IMR-90 (cell line): ENCODE measurements at regions not wholly inside any gene's neighbourhood (a gene's known extent, or its start where the extent isn't known, plus 50 kb on each side); places are given as distances from the start of the nearest gene placed in this dataset.

Experiments used
- ATAC-seq: fragments of 200-7000 bp; cut with Tn5 transposase; 2 replicates; pipeline ENCODE4 v1.9.1; 2020; ENCODE audit warnings: low read depth, mild to moderate bottlenecking, moderate library complexity
- BruUV-seq: library from RNA; stranded (reverse); fragments of 400-500 nt; replicated peaks from 2 replicates; lab custom pipeline; 2021; lab: Mats Ljungman, UMichigan
- CTCF ChIA-PET: fragments of 300-600 bp; formaldehyde crosslinking; extraction: SDS; loops from one replicate; lab custom pipeline; 2021; ENCODE audit warnings: antibody characterized with exemption; lab: Yijun Ruan, JAX
- POLR2A ChIA-PET: fragments of 300-600 bp; sonication (Branson Sonifier 250); formaldehyde crosslinking; loops from one replicate; lab custom pipeline; 2022; ENCODE audit warnings: antibody characterized with exemption; ENCODE audit not compliant: unreplicated experiment; lab: Charles Lee
- DNase-seq: peaks from one replicate; pipeline ENCODE4 v3.0.0; 2013
- H2AFZ ChIP-seq: replicated peaks from 2 replicates; pipeline ENCODE3; 2013; ENCODE audit warnings: low read length, mild to moderate bottlenecking; ENCODE audit not compliant: poor library complexity
- H2AK5ac ChIP-seq: 2 replicates; pipeline ENCODE4 v1.6.1; 2013; ENCODE audit warnings: low read depth, low read length, inconsistent platforms
- H2AK9ac ChIP-seq: replicated peaks from 2 replicates; pipeline ENCODE3; 2013; ENCODE audit warnings: mild to moderate bottlenecking, low read depth, low read length, moderate library complexity; ENCODE audit not compliant: poor library complexity
- H2BK120ac ChIP-seq: 2 replicates; pipeline ENCODE4 v1.6.1; 2013; ENCODE audit warnings: low read depth, low read length, inconsistent platforms
- H2BK15ac ChIP-seq: 3 replicates; pipeline ENCODE4 v1.6.1; 2013; ENCODE audit warnings: low read depth, low read length, inconsistent platforms
- H2BK20ac ChIP-seq: 2 replicates; pipeline ENCODE4 v1.6.1; 2013; ENCODE audit warnings: low read depth, mild to moderate bottlenecking, inconsistent platforms, low read length, moderate library complexity
- H2BK5ac ChIP-seq: 2 replicates; pipeline ENCODE4 v1.6.1; 2013; ENCODE audit warnings: mild to moderate bottlenecking, low read depth, low read length, inconsistent platforms; ENCODE audit not compliant: poor library complexity, severe bottlenecking
- H3K14ac ChIP-seq: replicated peaks from 2 replicates; pipeline ENCODE4 v1.6.1; 2013; ENCODE audit warnings: low read depth, low read length, inconsistent platforms
- H3K18ac ChIP-seq: 2 replicates; pipeline ENCODE4 v1.6.1; 2013; ENCODE audit warnings: low read depth, low read length, control low read depth
- H3K23ac ChIP-seq: 2 replicates; pipeline ENCODE4 v1.6.1; 2013; ENCODE audit warnings: low read depth, low read length, inconsistent platforms
- H3K27ac ChIP-seq: 2 replicates; pipeline ENCODE4 v1.5.1; 2013; ENCODE audit warnings: mild to moderate bottlenecking, control low read depth, low read length; ENCODE audit not compliant: insufficient read depth
- H3K27me3 ChIP-seq: 2 replicates; pipeline ENCODE4 v1.6.1; 2013; ENCODE audit warnings: low read length; ENCODE audit not compliant: control insufficient read depth, insufficient read depth
- H3K36me3 ChIP-seq: 2 replicates; pipeline ENCODE4 v1.6.1; 2013; ENCODE audit warnings: low read length, mixed read lengths; ENCODE audit not compliant: control insufficient read depth, insufficient read depth
- H3K4ac ChIP-seq: 2 replicates; pipeline ENCODE4 v1.6.1; 2013; ENCODE audit warnings: low read depth, low read length, inconsistent platforms
- H3K4me1 ChIP-seq: 2 replicates; pipeline ENCODE4 v1.6.1; 2013; ENCODE audit warnings: low read length, mixed read lengths; ENCODE audit not compliant: control insufficient read depth, insufficient read depth
- H3K4me2 ChIP-seq: 2 replicates; pipeline ENCODE4 v1.6.1; 2013; ENCODE audit warnings: low read depth, mild to moderate bottlenecking, control low read depth, low read length, moderate library complexity
- H3K4me3 ChIP-seq: 2 replicates; pipeline ENCODE4 v1.5.1; 2013; ENCODE audit warnings: low read depth, mild to moderate bottlenecking, control low read depth, low read length, moderate library complexity; ENCODE audit not compliant: insufficient read depth
- H3K56ac ChIP-seq: 2 replicates; pipeline ENCODE4 v1.6.1; 2013; ENCODE audit warnings: low read length, inconsistent platforms; ENCODE audit not compliant: insufficient read depth; ENCODE audit errors: extremely low read depth
- H3K79me1 ChIP-seq, 2 experiments: 2 replicates each; pipeline ENCODE4 v1.6.1; 2013; ENCODE audit warnings: low read length in 2 of 2, inconsistent platforms in 1 of 2, low read depth in 1 of 2
- H3K9ac ChIP-seq: 2 replicates; pipeline ENCODE4 v1.6.1; 2013; ENCODE audit warnings: low read depth, low read length, control low read depth
- H3K9me1 ChIP-seq: 2 replicates; pipeline ENCODE4 v1.6.1; 2013; ENCODE audit warnings: low read length, inconsistent platforms; ENCODE audit not compliant: insufficient read depth
- H3K9me3 ChIP-seq: 2 replicates; pipeline ENCODE4 v1.6.1; 2013; ENCODE audit warnings: low read length; ENCODE audit not compliant: control insufficient read depth, insufficient read depth
- H4K20me1 ChIP-seq: 2 replicates; pipeline ENCODE4 v1.6.1; 2013; ENCODE audit warnings: low read length, inconsistent platforms; ENCODE audit not compliant: insufficient read depth
- H4K5ac ChIP-seq: 2 replicates; pipeline ENCODE4 v1.6.1; 2013; ENCODE audit warnings: mild to moderate bottlenecking, low read depth, low read length, control low read depth
- H4K8ac ChIP-seq, 2 experiments: 2 replicates each; pipeline ENCODE4 v1.6.1; 2013; ENCODE audit warnings: low read depth in 2 of 2, low read length in 2 of 2, control low read depth in 1 of 2, inconsistent platforms in 1 of 2
- H4K91ac ChIP-seq: 2 replicates; pipeline ENCODE4 v1.6.1; 2013; ENCODE audit warnings: low read depth, low read length, inconsistent platforms; ENCODE audit not compliant: insufficient read depth
- BHLHE40 ChIP-seq: fragments of 150-350 bp; IDR thresholded peaks from 2 replicates; pipeline ENCODE4 v1.6.1; 2016; ENCODE audit warnings: mild to moderate bottlenecking, low read depth, low read length
- CEBPB ChIP-seq: IDR thresholded peaks from 2 replicates; pipeline ENCODE4 v1.6.1; 2012; ENCODE audit warnings: low read depth, low read length, improper control_type of control experiment
- CHD1 ChIP-seq: IDR thresholded peaks from 2 replicates; pipeline ENCODE4 v1.6.1; 2012; ENCODE audit warnings: low read depth, low read length, improper control_type of control experiment
- FOS ChIP-seq: fragments of 150-350 bp; IDR thresholded peaks from 2 replicates; pipeline ENCODE4 v1.6.1; 2016; ENCODE audit warnings: low read depth, low read length
- MAFK ChIP-seq: IDR thresholded peaks from 2 replicates; pipeline ENCODE4 v1.6.1; 2012; ENCODE audit warnings: low read depth, low read length, improper control_type of control experiment
- MAZ ChIP-seq: IDR thresholded peaks from 2 replicates; pipeline ENCODE4 v1.6.1; 2012; ENCODE audit warnings: low read depth, mild to moderate bottlenecking, low read length, improper control_type of control experiment, moderate library complexity, borderline replicate concordance
- MXI1 ChIP-seq: IDR thresholded peaks from 2 replicates; pipeline ENCODE4 v1.6.1; 2012; ENCODE audit warnings: low read depth, mild to moderate bottlenecking, low read length, moderate library complexity, borderline replicate concordance
- NFE2L2 ChIP-seq: fragments of 150-350 bp; IDR thresholded peaks from 2 replicates; pipeline ENCODE4 v1.6.1; 2016; ENCODE audit warnings: low read depth, mild to moderate bottlenecking, low read length
- POLR2A ChIP-seq: IDR thresholded peaks from 2 replicates; pipeline ENCODE4 v1.6.1; 2012; ENCODE audit warnings: mild to moderate bottlenecking, low read depth, low read length
- RAD21 ChIP-seq: IDR thresholded peaks from 2 replicates; pipeline ENCODE4 v1.6.1; 2012; ENCODE audit warnings: low read length, improper control_type of control experiment
- RCOR1 ChIP-seq: IDR thresholded peaks from 2 replicates; pipeline ENCODE4 v1.6.1; 2012; ENCODE audit warnings: mild to moderate bottlenecking, low read length, improper control_type of control experiment; ENCODE audit not compliant: insufficient replicate concordance
- RFX5 ChIP-seq: IDR thresholded peaks from 2 replicates; pipeline ENCODE4 v1.8.0; 2012; ENCODE audit warnings: low read depth, mild to moderate bottlenecking, low read length, moderate library complexity
- SMC3 ChIP-seq: fragments of 150-350 bp; IDR thresholded peaks from 2 replicates; pipeline ENCODE4 v1.6.1; 2016; ENCODE audit warnings: low read depth, mild to moderate bottlenecking, antibody characterized with exemption, low read length, moderate library complexity
- WGBS, 2 experiments: methylation state at CpG; one replicate each; pipeline versions ENCODE4 v1.1.5 to v1.1.7; 2013; ENCODE audit warnings: missing lambda C conversion rate in 2 of 2; ENCODE audit not compliant: insufficient read length in 1 of 2; ENCODE audit errors: extremely low coverage in 2 of 2; 5-methylcytosine and 5-hydroxymethylcytosine counted together
- dilution Hi-C: fragments of 300-500 bp; cut with HindIII; formaldehyde crosslinking; loops from one replicate; pipeline ENCODE4 v1.14.3; 2018; ENCODE audit warnings: low sequenced_read_pairs; ENCODE audit not compliant: unreplicated experiment
- in situ Hi-C: fragments of 300-500 bp; cut with MboI; formaldehyde crosslinking; loops from 3 replicates; pipeline ENCODE4 v1.14.3; 2019; ENCODE audit warnings: low sequenced_read_pairs, inconsistent platforms, mixed read lengths
- intact Hi-C: fragments of 100-400 bp; cut with micrococcal nuclease; formaldehyde crosslinking; loops from 2 replicates; pipeline ENCODE4 v1.10.0; 2022
- TF ChIP-seq, protein P1 (sequence below): conservative IDR thresholded peaks from 2 replicates; pipeline ENCODE4 v1.5.1; 2012; ENCODE audit warnings: mild to moderate bottlenecking, low read depth, low read length, improper control_type of control experiment
- TF ChIP-seq, protein P2 (sequence below): fragments of 150-350 bp; IDR thresholded peaks from 2 replicates; pipeline ENCODE4 v1.6.1; 2016; ENCODE audit warnings: low read depth, mild to moderate bottlenecking, low read length, moderate library complexity, borderline replicate concordance
- TF ChIP-seq, protein P3 (sequence below): fragments of 150-350 bp; IDR thresholded peaks from 2 replicates; pipeline ENCODE4 v1.6.1; 2017; ENCODE audit warnings: mild to moderate bottlenecking, antibody characterized with exemption, low read length, low read depth

DNA sequence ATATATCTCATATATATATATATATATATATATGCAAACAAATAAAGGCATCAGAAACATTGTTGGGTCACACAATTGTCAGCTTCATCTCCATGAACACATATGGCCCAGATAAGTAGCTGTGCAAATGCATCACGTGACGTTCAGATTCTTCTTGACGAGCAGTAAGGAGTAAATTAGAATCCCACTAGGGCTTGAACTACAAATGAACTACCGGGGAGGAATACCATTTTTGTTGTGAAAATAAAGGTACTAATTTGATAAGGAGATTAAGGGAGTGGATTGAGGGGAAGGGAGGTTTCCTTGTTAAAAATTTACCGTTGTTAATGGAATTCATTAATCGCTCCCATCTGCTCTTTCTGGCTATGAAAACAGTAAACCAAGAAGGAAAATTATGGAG is 186.5 kb upstream of the COPS8 start:
- Histone ChIP-seq H2BK20ac (no peak overlapping the region), H4K5ac (no peak overlapping the region), H3K9me1 (no peaks in the 10 kb centered on the region), H2BK120ac (no peak overlapping the region), H4K8ac (no peak overlapping the region), H3K36me3 (no peaks in the 10 kb centered on the region), H2AFZ (no peak overlapping the region), H2BK5ac (no peak overlapping the region), H2AK9ac (no peak overlapping the region), H4K91ac (no peak overlapping the region), H3K4ac (no peak overlapping the region), H3K27ac (no peak overlapping the region), H2AK5ac (no peak overlapping the region), H3K9me3 (no peaks in the 10 kb centered on the region), H3K27me3 (peaks cover 16% of the 10 kb centered on the region), H3K18ac (no peak overlapping the region), H3K4me1 (no peaks in the 10 kb centered on the region), H3K4me2 (no peak overlapping the region), H3K9ac (no peak overlapping the region), H3K14ac (no peak overlapping the region), H4K20me1 (no peaks in the 10 kb centered on the region), H3K4me3 (no peak overlapping the region), H3K79me1 (no peaks in the 10 kb centered on the region), H2BK15ac (no peak overlapping the region), H3K23ac (no peak overlapping the region), H3K56ac (no peak overlapping the region)
- intact Hi-C loops, result loop anchor here (5.0 kb wide), 1 partner anchor 667 kb away; no protein-coding TSS in a partner anchor
- TF ChIP-seq, protein P1, sequence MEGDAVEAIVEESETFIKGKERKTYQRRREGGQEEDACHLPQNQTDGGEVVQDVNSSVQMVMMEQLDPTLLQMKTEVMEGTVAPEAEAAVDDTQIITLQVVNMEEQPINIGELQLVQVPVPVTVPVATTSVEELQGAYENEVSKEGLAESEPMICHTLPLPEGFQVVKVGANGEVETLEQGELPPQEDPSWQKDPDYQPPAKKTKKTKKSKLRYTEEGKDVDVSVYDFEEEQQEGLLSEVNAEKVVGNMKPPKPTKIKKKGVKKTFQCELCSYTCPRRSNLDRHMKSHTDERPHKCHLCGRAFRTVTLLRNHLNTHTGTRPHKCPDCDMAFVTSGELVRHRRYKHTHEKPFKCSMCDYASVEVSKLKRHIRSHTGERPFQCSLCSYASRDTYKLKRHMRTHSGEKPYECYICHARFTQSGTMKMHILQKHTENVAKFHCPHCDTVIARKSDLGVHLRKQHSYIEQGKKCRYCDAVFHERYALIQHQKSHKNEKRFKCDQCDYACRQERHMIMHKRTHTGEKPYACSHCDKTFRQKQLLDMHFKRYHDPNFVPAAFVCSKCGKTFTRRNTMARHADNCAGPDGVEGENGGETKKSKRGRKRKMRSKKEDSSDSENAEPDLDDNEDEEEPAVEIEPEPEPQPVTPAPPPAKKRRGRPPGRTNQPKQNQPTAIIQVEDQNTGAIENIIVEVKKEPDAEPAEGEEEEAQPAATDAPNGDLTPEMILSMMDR, result no peak
- TF ChIP-seq, protein P2, sequence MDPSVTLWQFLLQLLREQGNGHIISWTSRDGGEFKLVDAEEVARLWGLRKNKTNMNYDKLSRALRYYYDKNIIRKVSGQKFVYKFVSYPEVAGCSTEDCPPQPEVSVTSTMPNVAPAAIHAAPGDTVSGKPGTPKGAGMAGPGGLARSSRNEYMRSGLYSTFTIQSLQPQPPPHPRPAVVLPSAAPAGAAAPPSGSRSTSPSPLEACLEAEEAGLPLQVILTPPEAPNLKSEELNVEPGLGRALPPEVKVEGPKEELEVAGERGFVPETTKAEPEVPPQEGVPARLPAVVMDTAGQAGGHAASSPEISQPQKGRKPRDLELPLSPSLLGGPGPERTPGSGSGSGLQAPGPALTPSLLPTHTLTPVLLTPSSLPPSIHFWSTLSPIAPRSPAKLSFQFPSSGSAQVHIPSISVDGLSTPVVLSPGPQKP, result no peak
- TF ChIP-seq MAZ (no peak), RAD21 (no peak), MAFK (no peak), BHLHE40 (no peak), FOS (no peak), RFX5 (no peak), SMC3 (no peak), NFE2L2 (no peak), MXI1 (no peak), CEBPB (no peak), CHD1 (no peak), RCOR1 (no peak), POLR2A (no peak)
- TF ChIP-seq, protein P3, sequence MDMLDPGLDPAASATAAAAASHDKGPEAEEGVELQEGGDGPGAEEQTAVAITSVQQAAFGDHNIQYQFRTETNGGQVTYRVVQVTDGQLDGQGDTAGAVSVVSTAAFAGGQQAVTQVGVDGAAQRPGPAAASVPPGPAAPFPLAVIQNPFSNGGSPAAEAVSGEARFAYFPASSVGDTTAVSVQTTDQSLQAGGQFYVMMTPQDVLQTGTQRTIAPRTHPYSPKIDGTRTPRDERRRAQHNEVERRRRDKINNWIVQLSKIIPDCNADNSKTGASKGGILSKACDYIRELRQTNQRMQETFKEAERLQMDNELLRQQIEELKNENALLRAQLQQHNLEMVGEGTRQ, result no peak
- no peak for DNase-seq
- in situ Hi-C loops, result no loop called here
- dilution Hi-C loops, result no loop called here
- 60 to 100% methylated on average over 1 to 2 of the region's 6 CpGs for WGBS, 2 experiments
- no peak for ATAC-seq
- CTCF ChIA-PET, result no interaction called here
- POLR2A ChIA-PET, result no interaction called here
- BruUV-seq, result no TSS peak
